ENCODE measurements at regions not wholly inside any gene's neighbourhood (a gene's known extent, or its start where the extent isn't known, plus 50 kb on each side); places are given as distances from the start of the nearest gene placed in this dataset.

GRCh38 chr4:162954976-162955375 lies 211.7 kb downstream of the NAF1 start:
- no peak for DNase-seq (ENCODE audit: low spot score)
- no peak overlapping the region for H3K4me3 ChIP-seq
- no peak overlapping the region for H3K27ac ChIP-seq
- no peak for TF ChIP-seq CTCF (IDR thresholded peaks at IDR 0.05)

GRCh38 chr4:162952232-162952631 lies 214.5 kb downstream of the NAF1 start:
- Histone ChIP-seq H3K4me3 (no peak overlapping the region), H3K27ac (no peak overlapping the region)
- TF ChIP-seq CTCF (IDR thresholded peaks at IDR 0.05): no peak
- no peak for DNase-seq (ENCODE audit: low spot score)

GRCh38 chr4:162945713-162946112 lies 221.0 kb downstream of the NAF1 start:
- Histone ChIP-seq H3K27ac (no peak overlapping the region), H3K4me3 (no peak overlapping the region)
- no peak for DNase-seq (ENCODE audit: low spot score)
- no peak for TF ChIP-seq CTCF (IDR thresholded peaks at IDR 0.05)

- Histone ChIP-seq H3K27ac (no peak overlapping the region), H3K4me3 (no peak overlapping the region)
- TF ChIP-seq CTCF (IDR thresholded peaks at IDR 0.05): no peak
- no peak for DNase-seq (ENCODE audit: low spot score)
Measured at GRCh38 chr4:162943263-162943662, 223.4 kb downstream of the NAF1 start.

- H3K4me3 ChIP-seq: no peak overlapping the region
- DNase-seq (ENCODE audit: low spot score): no peak
- no peak for TF ChIP-seq CTCF (IDR thresholded peaks at IDR 0.05)
- no peak overlapping the region for H3K27ac ChIP-seq
Measured at GRCh38 chr4:162938738-162939485, 227.8 kb downstream of the NAF1 start.

- DNase-seq (ENCODE audit: low spot score): no peak
- Histone ChIP-seq H3K4me3 (no peak overlapping the region), H3K27ac (no peak overlapping the region)
- no peak for TF ChIP-seq CTCF (IDR thresholded peaks at IDR 0.05)
Measured at GRCh38 chr4:162935214-162935613, 231.5 kb downstream of the NAF1 start.

- Histone ChIP-seq H3K4me3 (no peak overlapping the region), H3K27ac (no peak overlapping the region)
- TF ChIP-seq CTCF (IDR thresholded peaks at IDR 0.05): no peak
- DNase-seq (ENCODE audit: low spot score): no peak
Measured at GRCh38 chr4:162931286-162931685, 235.4 kb downstream of the NAF1 start.

All from coronary artery (tissue), 2 donors.